ENCODE measurements at regions not wholly inside any gene's neighbourhood (a gene's known extent, or its start where the extent isn't known, plus 50 kb on each side); places are given as distances from the start of the nearest gene placed in this dataset.
A peak's percentile ranks its signal among the peaks of the same experiment; 100 is the strongest.

GRCh38 chr2:111705711-111706336 lies 178.2 kb downstream of the ANAPC1 start:
- no peak for DNase-seq

- no peak for DNase-seq
Observed at GRCh38 chr2:111706481-111707001, 177.5 kb downstream of the ANAPC1 start.

GRCh38 chr2:111707700-111708099 lies 176.3 kb downstream of the ANAPC1 start:
- DNase-seq: no peak

- DNase-seq: peak; percentile 31
Observed at GRCh38 chr2:111708476-111709180, 175.4 kb downstream of the ANAPC1 start.

- DNase-seq: no peak
Observed at GRCh38 chr2:111709321-111709720, 174.7 kb downstream of the ANAPC1 start.

- no peak for DNase-seq
Observed at GRCh38 chr2:111710085-111710484, 173.9 kb downstream of the ANAPC1 start.

GRCh38 chr2:111710613-111711012 lies 173.4 kb downstream of the ANAPC1 start:
- DNase-seq: no peak

GRCh38 chr2:111711270-111711669 lies 172.7 kb downstream of the ANAPC1 start:
- DNase-seq: no peak

- no peak for DNase-seq
Observed at GRCh38 chr2:111712361-111712760, 171.6 kb downstream of the ANAPC1 start.

- DNase-seq: no peak
Observed at GRCh38 chr2:111712940-111713515, 171.0 kb downstream of the ANAPC1 start.

GRCh38 chr2:111715987-111716904 lies 167.7 kb downstream of the ANAPC1 start:
- DNase-seq: peak; percentile 27

GRCh38 chr2:111716905-111717775 lies 166.9 kb downstream of the ANAPC1 start:
- no peak for DNase-seq

All from NCI-H446 treated with DMSO at 0.1 percent for 48 hours (cell line).